G401.6 (cell line): ENCODE measurements at regions not wholly inside any gene's neighbourhood (a gene's known extent, or its start where the extent isn't known, plus 50 kb on each side); places are given as distances from the start of the nearest gene placed in this dataset.

ENCODE experiments used
- FAIRE-seq: peaks from 2 replicates; lab custom pipeline; 2012; peaks lifted over from hg19 to GRCh38; lab: Jason Lieb, UNC

GRCh38 chr1:71184410-71184809 lies 103.6 kb upstream of the ZRANB2 start:
- FAIRE-seq, result no peak

GRCh38 chr1:71179997-71180396 lies 99.2 kb upstream of the ZRANB2 start:
- FAIRE-seq, result no peak

GRCh38 chr1:71170925-71171324 lies 90.1 kb upstream of the ZRANB2 start:
- no peak for FAIRE-seq

GRCh38 chr1:71167505-71167904 lies 86.7 kb upstream of the ZRANB2 start:
- FAIRE-seq, result no peak

GRCh38 chr1:71166178-71167173 lies 85.6 kb upstream of the ZRANB2 start:
- FAIRE-seq, result no peak

GRCh38 chr1:71157715-71158114 lies 76.9 kb upstream of the ZRANB2 start:
- no peak for FAIRE-seq

- no peak for FAIRE-seq
These were observed 76.3 kb upstream of the ZRANB2 start for GRCh38 chr1:71157151-71157550.

GRCh38 chr1:71156590-71156989 lies 75.8 kb upstream of the ZRANB2 start:
- no peak for FAIRE-seq

- no peak for FAIRE-seq
These were observed 73.6 kb upstream of the ZRANB2 start for GRCh38 chr1:71154429-71154828.

- no peak for FAIRE-seq
These were observed 73.0 kb upstream of the ZRANB2 start for GRCh38 chr1:71153826-71154225.

GRCh38 chr1:71147637-71148360 lies 67.0 kb upstream of the ZRANB2 start:
- peak; percentile 21 for FAIRE-seq

- no peak for FAIRE-seq
These were observed 54.7 kb upstream of the ZRANB2 start for GRCh38 chr1:71135571-71135970.
